ENCODE measurements at regions not wholly inside any gene's neighbourhood (a gene's known extent, or its start where the extent isn't known, plus 50 kb on each side); places are given as distances from the start of the nearest gene placed in this dataset.

DNA sequence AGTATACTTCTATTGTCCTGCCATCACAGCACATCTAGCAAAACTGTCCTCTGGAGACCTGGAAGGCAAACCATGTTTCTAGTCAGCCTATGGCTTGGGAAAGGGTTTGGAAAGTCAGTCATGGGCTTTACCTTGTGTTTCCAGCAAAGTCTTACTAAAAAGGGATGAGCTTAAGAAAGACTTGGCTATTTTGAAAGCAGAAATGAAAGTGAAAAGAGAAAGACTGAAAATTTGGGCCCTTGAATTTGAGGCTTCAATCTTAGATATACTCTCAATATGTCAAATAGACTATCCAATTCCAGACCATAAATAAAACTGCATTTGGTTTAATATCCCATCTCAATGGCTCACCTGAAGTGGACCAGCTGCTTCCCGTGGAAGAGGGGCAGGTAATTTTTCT is 127.9 kb downstream of the ZNF330 start:
- TF ChIP-seq CTCF (IDR thresholded peaks at IDR 0.05): no peak
- TF ChIP-seq POLR2A (IDR thresholded peaks at IDR 0.05): no peak
